ENCODE measurements at regions not wholly inside any gene's neighbourhood (a gene's known extent, or its start where the extent isn't known, plus 50 kb on each side); places are given as distances from the start of the nearest gene placed in this dataset.
"Not testable (repeated sequence)": the region's sequence is repeated elsewhere in the genome, so short reads cannot be mapped to it uniquely, and the experiment has no call there.

DNA sequence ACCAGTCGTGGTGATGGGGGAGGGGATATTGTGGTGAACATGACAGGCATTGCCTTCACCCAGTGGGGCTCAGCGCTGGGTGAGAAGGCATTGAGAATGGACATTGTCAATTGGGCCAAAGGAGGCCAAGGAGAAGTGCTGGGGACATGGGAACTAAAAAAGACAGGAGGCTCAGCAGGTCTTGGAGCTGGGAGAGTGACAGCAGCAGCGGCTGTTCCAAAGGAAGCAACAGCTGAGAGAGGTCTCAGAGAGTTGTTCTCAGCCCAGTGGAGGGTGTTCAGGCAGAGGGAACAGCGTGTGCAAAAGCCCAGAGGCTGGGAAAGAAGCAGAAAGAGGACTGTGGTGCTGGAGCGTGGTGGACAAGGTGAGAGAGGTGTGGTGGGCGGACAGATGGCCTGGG lies 56.6 kb upstream of the ASNS start:
- H3K79me2 ChIP-seq (ENCODE audit: insufficient read depth, low read depth); H3K9ac ChIP-seq; H3K27me3 ChIP-seq (ENCODE audit: insufficient read depth, low read depth); H3K4me3 ChIP-seq (IDR thresholded peaks at IDR 0.05; ENCODE audit: insufficient read depth, low read depth, low read length); H4K20me1 ChIP-seq (ENCODE audit: insufficient read depth); H3K36me3 ChIP-seq (ENCODE audit: insufficient read depth); H3K4me2 ChIP-seq; H3K4me1 ChIP-seq (ENCODE audit: low read depth, poor library complexity, severe bottlenecking); H3K27ac ChIP-seq: not testable (repeated sequence)
- H2AFZ ChIP-seq (ENCODE audit: low read depth): peak overlapping the region; percentile 73; the same call in 1 of the 2 replicates

DNA sequence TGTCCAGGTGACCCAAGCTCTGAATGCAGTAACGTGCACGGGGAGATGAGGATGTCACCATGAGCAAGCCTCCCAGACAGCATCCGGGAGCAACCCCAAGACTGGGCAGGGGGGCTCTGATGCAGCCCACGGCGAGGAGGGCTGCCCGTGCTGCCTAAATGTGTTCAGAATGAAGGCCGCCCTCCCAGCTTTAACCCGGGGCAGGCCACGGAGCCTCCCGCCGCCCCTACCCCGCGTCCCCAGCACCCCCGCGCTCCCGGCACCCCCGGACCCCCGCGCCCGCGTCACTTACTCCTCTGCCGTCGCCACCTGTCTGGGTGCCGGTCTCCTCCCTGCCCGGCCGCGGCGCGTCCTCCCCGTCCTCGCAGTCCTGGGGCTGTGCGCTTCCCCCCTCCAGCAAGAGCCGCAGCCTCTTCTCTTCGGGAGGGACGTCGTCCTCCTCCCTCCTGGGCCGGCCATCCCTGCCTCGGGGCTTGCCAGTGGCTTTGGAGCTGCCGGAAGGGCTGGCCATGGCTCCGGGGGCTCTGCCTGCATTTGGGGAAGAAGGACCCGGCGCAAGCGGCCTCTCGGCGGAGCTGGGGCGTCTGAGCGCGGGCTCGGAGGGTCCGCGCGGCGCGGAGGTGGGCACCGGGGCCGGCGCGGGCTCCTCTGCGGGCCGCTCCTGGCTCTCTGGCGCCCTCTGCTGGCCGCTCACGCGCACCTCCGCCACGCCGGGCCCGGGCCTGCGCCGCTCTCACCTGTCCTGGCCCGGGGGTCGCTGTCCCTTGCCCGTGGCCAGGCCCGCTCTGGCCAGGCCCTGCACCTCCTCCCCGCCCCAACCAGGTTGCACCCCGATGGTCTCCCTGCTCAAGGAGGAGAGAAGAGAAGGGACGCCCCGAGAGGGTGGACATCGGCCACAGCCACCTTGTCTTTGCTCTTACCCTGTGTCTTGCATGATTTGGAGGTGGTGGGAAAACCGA lies 55.9 kb upstream of the ASNS start:
- not testable (repeated sequence) for H3K27ac ChIP-seq; H4K20me1 ChIP-seq (ENCODE audit: insufficient read depth); H3K9ac ChIP-seq; H3K4me1 ChIP-seq (ENCODE audit: low read depth, poor library complexity, severe bottlenecking); H3K4me3 ChIP-seq (IDR thresholded peaks at IDR 0.05; ENCODE audit: insufficient read depth, low read depth, low read length); H3K79me2 ChIP-seq (ENCODE audit: insufficient read depth, low read depth); H3K36me3 ChIP-seq (ENCODE audit: insufficient read depth); H3K27me3 ChIP-seq (ENCODE audit: insufficient read depth, low read depth)
- peak overlapping the region; percentile 73 for H2AFZ ChIP-seq (ENCODE audit: low read depth)
- TF ChIP-seq CTCF (conservative IDR thresholded peaks at IDR 0.05; ENCODE audit: low read depth, low read length): peak; percentile 58
- H3K4me2 ChIP-seq: peak overlapping the region; percentile 89
